Superior temporal gyrus (tissue), 1 donor: ENCODE measurements at regions not wholly inside any gene's neighbourhood (a gene's known extent, or its start where the extent isn't known, plus 50 kb on each side); places are given as distances from the start of the nearest gene placed in this dataset.

Experiments used
- DNase-seq: peaks from one replicate; pipeline ENCODE4 v3.0.0-alpha.2; 2016; ENCODE audit errors: extremely low spot score

DNA sequence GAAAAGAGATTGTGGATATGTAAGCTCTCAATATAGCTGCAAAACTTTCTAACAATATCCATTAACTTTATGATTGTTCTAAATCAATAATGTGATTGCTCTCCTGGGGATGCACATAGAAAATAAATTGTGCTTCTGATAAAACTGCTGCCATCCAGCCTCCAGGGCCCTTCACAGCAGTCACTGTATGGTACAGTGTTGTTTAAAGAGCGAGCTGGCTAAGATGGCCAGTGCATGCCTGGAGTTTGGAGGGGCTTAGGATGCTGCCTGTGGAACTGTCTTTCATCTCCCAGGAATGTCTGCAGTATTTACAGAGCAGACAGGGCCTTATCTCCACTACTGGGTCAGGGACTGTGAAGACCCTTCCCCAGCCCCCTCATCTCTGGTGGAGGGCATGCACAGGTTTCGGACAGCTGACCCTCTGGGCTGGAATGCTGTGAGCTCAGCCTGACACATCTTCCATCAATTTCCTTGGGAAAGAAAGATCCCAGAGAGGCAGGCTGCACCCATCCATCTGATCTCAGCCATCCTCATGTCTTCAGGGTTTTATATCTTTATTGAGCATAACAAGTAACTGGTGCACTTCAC, 137.0 kb downstream of the PLPP3 start:
- DNase-seq: no peak

DNA sequence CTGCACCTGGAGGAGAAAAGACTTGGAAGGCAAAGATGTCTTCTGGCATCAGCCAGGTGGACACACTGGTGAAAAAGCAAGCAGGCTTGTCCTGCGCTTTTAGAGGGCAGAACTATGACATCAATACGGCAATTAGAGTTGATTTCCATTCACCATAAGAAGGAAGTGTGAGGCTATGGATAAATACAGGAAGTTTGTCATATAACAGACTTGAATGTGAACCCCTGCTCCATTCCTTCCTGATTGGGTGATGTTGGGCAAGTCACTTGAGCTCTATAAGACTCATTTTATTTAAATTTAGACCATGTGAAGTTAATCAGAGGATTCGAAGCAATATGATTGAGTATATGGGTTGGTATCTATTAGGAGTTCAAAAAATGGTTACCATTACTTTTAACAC, 137.8 kb downstream of the PLPP3 start:
- DNase-seq: no peak

- DNase-seq: no peak
Observed at GRCh38 chr1:56439610-56440264, 139.6 kb downstream of the PLPP3 start.

GRCh38 chr1:56438901-56439551, 140.3 kb downstream of the PLPP3 start:
- DNase-seq: no peak

- DNase-seq: no peak
Observed at GRCh38 chr1:56437959-56438358, 141.4 kb downstream of the PLPP3 start.

- DNase-seq: peak; percentile 93
Observed at GRCh38 chr1:56436912-56437417, 142.4 kb downstream of the PLPP3 start.

GRCh38 chr1:56436296-56436695, 143.1 kb downstream of the PLPP3 start:
- DNase-seq: no peak

- peak; percentile 96 for DNase-seq
Observed at GRCh38 chr1:56435434-56436262, 143.7 kb downstream of the PLPP3 start.

- DNase-seq: no peak
Observed at GRCh38 chr1:56434740-56435139, 144.6 kb downstream of the PLPP3 start.

- DNase-seq: no peak
Observed at GRCh38 chr1:56434025-56434424, 145.3 kb downstream of the PLPP3 start.

DNA sequence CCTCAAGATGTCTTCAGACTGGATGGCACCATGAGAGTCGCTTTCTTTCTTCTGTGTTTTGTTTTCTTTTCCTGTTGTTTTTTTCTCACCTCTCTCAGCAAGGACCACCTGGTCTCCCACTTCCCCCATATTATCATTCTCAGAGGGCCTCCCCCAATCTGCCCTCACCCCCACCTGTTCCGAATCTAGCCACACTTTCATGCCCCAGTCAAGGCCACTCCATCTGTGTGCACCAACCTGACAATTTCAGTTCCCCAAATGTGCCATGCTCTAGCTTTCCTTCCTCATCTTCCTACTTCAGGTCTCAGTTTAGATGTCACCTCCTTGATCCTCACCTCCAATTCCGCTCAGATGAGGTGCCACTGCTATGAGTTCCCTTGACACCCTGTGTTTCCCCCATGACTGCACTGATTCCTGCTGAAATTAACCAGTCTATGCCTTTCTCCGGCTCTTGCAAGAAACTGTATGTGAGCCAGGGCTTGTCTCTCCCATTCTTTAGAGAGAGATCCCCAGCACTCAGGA, 146.2 kb downstream of the PLPP3 start:
- no peak for DNase-seq

GRCh38 chr1:56432166-56432971, 147.0 kb downstream of the PLPP3 start:
- DNase-seq: no peak

GRCh38 chr1:56430141-56430839, 149.1 kb downstream of the PLPP3 start:
- DNase-seq: no peak

GRCh38 chr1:56429288-56429687, 150.1 kb downstream of the PLPP3 start:
- no peak for DNase-seq

DNA sequence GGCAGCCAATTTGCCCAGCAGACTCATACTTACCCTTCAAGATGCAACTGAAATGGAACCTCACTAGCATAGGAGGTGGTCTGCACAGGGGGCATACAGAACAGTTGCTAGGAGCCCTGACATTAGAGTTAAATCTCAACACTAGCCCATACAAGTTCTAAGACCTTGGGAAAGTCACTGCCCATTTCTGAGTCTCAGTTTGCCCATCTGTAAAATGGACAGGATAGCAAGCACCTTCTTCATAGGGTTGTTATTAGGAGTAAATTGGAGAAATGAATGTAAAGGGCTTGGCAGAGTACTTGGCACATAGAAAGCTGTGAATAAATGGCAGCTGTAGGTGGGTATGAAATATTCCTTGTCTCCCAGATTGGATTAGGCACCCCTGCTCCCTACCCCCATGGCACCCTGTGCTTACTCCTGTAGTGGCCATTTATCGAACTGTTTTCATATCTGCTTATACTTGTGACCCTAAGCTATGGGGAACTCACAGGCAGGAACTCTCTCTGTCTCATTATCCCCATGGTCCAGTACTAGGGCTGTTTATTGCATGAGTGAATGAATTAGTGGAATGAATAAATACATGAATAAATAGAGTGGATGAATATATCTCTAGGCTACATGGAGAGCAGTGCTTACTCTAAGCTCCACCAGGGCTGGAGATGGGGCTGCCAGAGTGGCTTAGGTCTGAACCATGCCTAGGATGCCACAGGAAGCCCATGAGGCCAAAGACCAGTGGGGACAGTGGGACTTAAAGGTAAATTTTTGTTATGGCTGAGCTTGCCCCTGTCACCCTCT, 152.6 kb downstream of the PLPP3 start:
- DNase-seq: no peak

DNA sequence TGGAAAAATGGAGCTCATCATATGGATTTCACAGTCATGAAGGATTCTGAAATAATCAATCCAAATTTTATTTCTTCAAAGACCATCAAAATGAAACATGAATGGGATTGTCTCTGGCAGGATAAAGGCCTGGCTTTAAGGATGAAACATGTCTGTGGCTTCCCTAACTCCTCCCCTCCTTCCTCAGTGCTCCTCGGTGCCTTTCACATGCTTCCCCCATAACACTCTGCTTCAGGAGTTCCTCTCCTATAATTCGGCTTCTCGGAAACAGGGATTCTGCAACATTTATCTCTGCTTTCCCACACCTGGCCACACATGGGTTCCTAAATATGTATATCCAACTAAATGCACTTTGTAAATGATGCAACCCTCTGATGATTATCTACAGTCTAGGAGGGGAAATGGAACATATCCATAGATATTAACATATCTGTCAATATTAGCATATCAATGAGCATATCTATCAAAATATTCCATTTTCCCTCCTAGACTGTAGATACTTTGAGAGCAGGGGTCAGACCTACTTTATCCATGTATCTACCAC, 153.8 kb downstream of the PLPP3 start:
- DNase-seq: no peak

DNA sequence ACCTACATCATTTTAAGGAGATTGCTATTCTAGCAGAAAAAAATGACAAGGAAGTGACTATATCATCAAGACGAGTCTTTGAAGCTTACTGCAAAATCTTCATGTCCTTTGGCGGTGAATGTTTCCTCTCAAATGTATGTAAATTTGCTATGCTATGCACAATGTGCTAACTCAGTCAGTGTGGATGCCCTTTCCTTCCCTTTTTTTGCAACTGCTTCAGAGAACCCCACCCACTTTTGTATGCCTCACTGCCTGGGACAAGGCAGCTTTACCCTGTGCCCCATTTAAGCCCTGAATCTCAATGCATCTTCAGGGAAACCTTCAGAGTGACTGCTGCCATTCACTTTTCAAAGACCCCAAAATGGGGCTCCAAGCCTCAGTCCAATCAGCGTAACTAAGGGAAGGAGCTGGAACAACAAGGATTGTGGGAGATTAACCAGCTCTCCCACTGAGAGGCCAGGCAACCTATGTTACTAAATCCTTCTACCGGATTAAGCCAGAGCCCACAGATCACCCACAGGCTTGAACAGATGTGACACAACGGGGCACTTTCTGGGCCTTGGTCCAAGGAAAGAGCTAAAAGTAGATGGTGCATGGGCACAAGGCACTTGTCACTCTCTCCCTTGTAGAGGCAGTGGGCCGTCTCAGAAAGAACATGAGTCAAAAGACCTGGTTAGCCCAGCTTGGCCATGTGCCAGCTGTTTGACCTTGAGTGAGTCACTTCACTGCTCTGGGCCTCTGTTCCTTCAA, 154.4 kb downstream of the PLPP3 start:
- DNase-seq: no peak

DNA sequence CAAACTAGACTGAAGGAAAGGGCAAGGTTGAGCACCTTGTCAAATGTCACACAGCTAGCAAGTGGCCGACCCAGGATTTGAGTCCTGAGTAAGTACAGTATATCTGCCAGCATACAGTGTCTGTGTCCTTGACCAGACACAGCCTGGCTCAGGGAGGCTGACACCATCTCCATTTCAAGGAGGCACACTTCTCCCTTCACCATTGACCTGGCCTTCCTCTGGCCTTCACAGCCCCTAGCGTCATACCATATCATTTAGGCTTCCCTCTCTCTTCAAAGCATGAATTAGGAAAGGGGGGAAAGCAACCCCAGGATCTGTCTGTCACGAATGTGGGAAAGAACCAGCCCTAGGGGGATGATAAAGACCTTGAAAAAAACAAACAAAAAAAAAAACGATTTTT, 155.6 kb downstream of the PLPP3 start:
- no peak for DNase-seq
